ENCODE measurements at regions not wholly inside any gene's neighbourhood (a gene's known extent, or its start where the extent isn't known, plus 50 kb on each side); places are given as distances from the start of the nearest gene placed in this dataset.

GRCh38 chr9:14508884-14509283 lies 184.3 kb downstream of the ZDHHC21 start:
- no peak overlapping the region for H3K4me3 ChIP-seq
- H3K9me3 ChIP-seq, result no peaks in the 10 kb centered on the region
- no peak overlapping the region for H3K27ac ChIP-seq
- no peak for TF ChIP-seq CTCF (IDR thresholded peaks at IDR 0.05)
- no peak for TF ChIP-seq POLR2A (IDR thresholded peaks at IDR 0.05)
- no peaks in the 10 kb centered on the region for H3K27me3 ChIP-seq
- ATAC-seq (no peak), DNase-seq (no peak)
- 42% methylated on average over 2 of the region's 2 CpGs for WGBS (ENCODE audit: insufficient coverage, low coverage, low lambda C conversion rate, missing lambda C conversion rate)
- no peaks in the 10 kb centered on the region for H3K4me1 ChIP-seq
- intact Hi-C loops (cut with DNase I), result no loop called here
- no peaks in the 10 kb centered on the region for H3K36me3 ChIP-seq

GRCh38 chr9:14501366-14501765 lies 187.4 kb upstream of the NFIB start:
- Histone ChIP-seq H3K9me3 (no peaks in the 10 kb centered on the region), H3K27me3 (no peaks in the 10 kb centered on the region), H3K4me3 (no peak overlapping the region), H3K27ac (no peak overlapping the region), H3K36me3 (no peaks in the 10 kb centered on the region), H3K4me1 (no peaks in the 10 kb centered on the region)
- DNase-seq (no peak), ATAC-seq (no peak)
- intact Hi-C loops (cut with DNase I), result no loop called here
- 55% methylated on average over 4 of the region's 4 CpGs for WGBS (ENCODE audit: insufficient coverage, low coverage, low lambda C conversion rate, missing lambda C conversion rate)
- TF ChIP-seq CTCF (IDR thresholded peaks at IDR 0.05) (no peak), POLR2A (IDR thresholded peaks at IDR 0.05) (no peak)

GRCh38 chr9:14500705-14501104 lies 186.8 kb upstream of the NFIB start:
- H3K36me3 ChIP-seq, result no peaks in the 10 kb centered on the region
- intact Hi-C loops (cut with DNase I), result no loop called here
- no peak overlapping the region for H3K27ac ChIP-seq
- no peaks in the 10 kb centered on the region for H3K4me1 ChIP-seq
- DNase-seq (no peak), ATAC-seq (no peak)
- 44% methylated on average over 9 of the region's 9 CpGs for WGBS (ENCODE audit: insufficient coverage, low coverage, low lambda C conversion rate, missing lambda C conversion rate)
- H3K4me3 ChIP-seq, result no peak overlapping the region
- H3K27me3 ChIP-seq, result no peaks in the 10 kb centered on the region
- TF ChIP-seq POLR2A (IDR thresholded peaks at IDR 0.05), result no peak
- no peak for TF ChIP-seq CTCF (IDR thresholded peaks at IDR 0.05)
- no peaks in the 10 kb centered on the region for H3K9me3 ChIP-seq

GRCh38 chr9:14499976-14500375 lies 186.0 kb upstream of the NFIB start:
- Histone ChIP-seq H3K36me3 (no peaks in the 10 kb centered on the region), H3K27me3 (no peaks in the 10 kb centered on the region), H3K4me3 (no peak overlapping the region), H3K4me1 (no peaks in the 10 kb centered on the region), H3K9me3 (no peaks in the 10 kb centered on the region), H3K27ac (no peak overlapping the region)
- DNase-seq, result no peak
- WGBS (ENCODE audit: insufficient coverage, low coverage, low lambda C conversion rate, missing lambda C conversion rate), result 36% methylated on average over 3 of the region's 6 CpGs
- TF ChIP-seq POLR2A (IDR thresholded peaks at IDR 0.05) (no peak), CTCF (IDR thresholded peaks at IDR 0.05) (no peak)
- ATAC-seq, result no peak
- intact Hi-C loops (cut with DNase I), result no loop called here

GRCh38 chr9:14498824-14499223 lies 184.9 kb upstream of the NFIB start:
- Histone ChIP-seq H3K9me3 (no peaks in the 10 kb centered on the region), H3K36me3 (no peaks in the 10 kb centered on the region), H3K27ac (no peak overlapping the region), H3K27me3 (no peaks in the 10 kb centered on the region), H3K4me3 (no peak overlapping the region), H3K4me1 (no peaks in the 10 kb centered on the region)
- 69% methylated on average over 5 of the region's 5 CpGs for whole genome bisulfite sequencing (ENCODE audit: insufficient coverage, low coverage, low lambda C conversion rate, missing lambda C conversion rate)
- DNase-seq (no peak), ATAC-seq (no peak)
- TF ChIP-seq POLR2A (IDR thresholded peaks at IDR 0.05), result no peak
- no peak for TF ChIP-seq CTCF (IDR thresholded peaks at IDR 0.05)
- intact Hi-C loops (cut with DNase I), result no loop called here
